GM12875 (cell line): ENCODE measurements at regions not wholly inside any gene's neighbourhood (a gene's known extent, or its start where the extent isn't known, plus 50 kb on each side); places are given as distances from the start of the nearest gene placed in this dataset.

Experiments used
- H3K4me3 ChIP-seq: one replicate; pipeline ENCODE4 v1.5.1; 2011; ENCODE audit warnings: low read depth, low read length, control low read depth
- TF ChIP-seq, protein P1 (sequence below): IDR thresholded peaks from 2 replicates; pipeline ENCODE4 v1.5.1; 2011; ENCODE audit warnings: low read depth, mild to moderate bottlenecking, control low read depth, inconsistent platforms, low read length, moderate library complexity, borderline replicate concordance; ENCODE audit not compliant: insufficient read depth

DNA sequence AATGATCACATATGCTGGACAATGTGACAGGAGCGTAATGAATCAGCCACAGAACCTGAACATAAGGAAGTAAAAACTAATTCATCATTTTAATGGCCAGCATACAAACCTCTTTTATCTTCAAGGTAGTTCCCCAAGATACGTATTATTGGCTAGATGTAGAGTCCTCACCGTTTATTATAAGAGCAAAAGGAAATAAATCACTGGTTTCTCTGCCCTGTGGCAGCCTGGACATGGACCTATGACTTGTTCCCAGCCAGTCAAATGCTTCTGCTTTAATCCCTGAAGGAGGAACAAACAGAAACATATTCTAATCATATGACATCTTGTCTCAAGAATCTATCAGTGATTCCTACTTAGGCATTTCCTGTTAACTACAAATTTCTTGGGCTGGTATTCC is 86.8 kb upstream of the FAM241A start:
- H3K4me3 ChIP-seq, result no peak overlapping the region
- TF ChIP-seq, protein P1, sequence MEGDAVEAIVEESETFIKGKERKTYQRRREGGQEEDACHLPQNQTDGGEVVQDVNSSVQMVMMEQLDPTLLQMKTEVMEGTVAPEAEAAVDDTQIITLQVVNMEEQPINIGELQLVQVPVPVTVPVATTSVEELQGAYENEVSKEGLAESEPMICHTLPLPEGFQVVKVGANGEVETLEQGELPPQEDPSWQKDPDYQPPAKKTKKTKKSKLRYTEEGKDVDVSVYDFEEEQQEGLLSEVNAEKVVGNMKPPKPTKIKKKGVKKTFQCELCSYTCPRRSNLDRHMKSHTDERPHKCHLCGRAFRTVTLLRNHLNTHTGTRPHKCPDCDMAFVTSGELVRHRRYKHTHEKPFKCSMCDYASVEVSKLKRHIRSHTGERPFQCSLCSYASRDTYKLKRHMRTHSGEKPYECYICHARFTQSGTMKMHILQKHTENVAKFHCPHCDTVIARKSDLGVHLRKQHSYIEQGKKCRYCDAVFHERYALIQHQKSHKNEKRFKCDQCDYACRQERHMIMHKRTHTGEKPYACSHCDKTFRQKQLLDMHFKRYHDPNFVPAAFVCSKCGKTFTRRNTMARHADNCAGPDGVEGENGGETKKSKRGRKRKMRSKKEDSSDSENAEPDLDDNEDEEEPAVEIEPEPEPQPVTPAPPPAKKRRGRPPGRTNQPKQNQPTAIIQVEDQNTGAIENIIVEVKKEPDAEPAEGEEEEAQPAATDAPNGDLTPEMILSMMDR, result no peak

DNA sequence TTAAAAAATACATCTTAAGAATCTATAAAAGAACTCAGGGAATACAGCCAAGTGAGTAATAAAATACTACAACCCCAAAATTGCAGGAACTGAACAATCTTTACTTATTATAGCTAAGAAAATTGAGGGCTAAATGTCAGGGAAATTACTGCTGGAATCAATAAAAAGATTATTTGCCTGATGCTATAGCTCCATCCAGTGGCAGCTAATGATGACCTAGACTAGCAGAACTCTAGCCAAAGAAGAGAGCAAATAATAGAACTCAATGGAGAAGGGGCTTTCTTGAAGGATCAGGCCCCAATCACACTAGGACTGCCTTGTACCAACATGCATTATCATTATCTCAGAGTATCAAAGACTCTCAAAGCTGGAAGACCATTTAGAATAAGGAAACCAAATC is 85.0 kb upstream of the FAM241A start:
- TF ChIP-seq, protein P1, result peak; percentile 35; the same call in 1 of the 2 replicates
- no peak overlapping the region for H3K4me3 ChIP-seq

DNA sequence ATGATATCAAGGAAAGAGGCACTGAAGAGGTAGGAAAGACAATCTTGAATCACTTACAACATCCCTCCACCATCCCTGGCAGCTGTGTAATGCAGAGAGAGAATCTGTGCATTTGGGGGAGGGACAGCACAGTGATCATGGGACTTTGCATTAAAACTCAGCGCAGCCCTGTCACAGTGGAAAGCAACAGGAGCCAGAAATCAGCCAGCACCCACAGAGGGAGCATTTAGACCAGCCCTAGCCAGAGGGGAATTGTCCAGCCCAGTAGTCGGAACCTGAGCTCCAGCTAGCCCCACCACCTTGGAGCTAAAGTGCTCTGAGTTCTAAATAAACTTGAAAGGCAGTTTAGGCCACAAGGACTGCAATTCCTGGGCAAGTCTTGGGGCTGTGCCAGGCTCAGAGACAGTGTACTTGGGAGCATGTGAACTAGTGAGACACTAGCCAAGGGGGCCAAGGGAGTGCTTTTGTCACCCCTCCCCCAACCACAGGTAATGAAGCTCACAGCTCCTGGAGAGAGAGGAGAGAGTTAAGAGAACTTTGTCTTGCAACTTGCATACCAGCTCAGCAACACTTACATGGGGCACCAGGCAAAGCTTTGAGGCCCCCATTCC is 83.9 kb upstream of the FAM241A start:
- TF ChIP-seq, protein P1, result no peak
- H3K4me3 ChIP-seq, result no peak overlapping the region

DNA sequence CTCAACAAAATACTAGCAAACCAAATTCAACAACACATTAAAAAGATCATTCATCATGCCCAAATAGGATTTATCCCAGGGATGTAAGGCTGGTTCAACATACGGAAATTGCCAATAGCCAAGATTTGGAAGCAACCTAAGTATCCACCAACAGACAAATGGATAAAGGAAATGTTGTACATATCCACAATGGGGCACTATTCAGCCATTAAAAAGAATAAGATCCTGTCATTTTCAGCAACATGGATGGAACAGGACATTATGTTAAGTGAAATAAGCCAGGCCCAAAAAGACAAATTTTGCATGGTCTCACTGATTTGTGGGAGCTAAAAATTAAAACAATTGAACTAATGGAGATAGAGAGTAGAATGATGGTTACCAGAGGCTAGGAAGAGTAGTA is 82.0 kb upstream of the FAM241A start:
- no peak overlapping the region for H3K4me3 ChIP-seq
- TF ChIP-seq, protein P1, result no peak

DNA sequence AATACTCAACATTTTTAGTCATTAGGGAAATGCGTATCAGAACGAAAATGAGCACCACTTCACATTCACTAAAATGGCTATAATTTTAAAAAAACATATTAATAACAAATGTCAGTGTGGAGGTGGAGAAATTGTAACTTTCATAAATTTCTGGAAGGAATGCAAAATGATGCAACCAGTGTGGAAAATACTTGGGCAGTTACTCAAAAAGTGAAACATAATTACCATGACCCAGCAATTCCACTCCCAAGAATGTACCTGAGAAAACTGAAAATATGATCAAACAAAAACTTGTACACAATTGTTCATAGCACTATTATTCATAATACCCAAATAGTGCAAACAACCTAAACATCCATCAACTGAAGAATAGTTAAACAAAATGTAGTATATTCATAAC is 76.1 kb upstream of the FAM241A start:
- no peak overlapping the region for H3K4me3 ChIP-seq
- TF ChIP-seq, protein P1, result no peak

DNA sequence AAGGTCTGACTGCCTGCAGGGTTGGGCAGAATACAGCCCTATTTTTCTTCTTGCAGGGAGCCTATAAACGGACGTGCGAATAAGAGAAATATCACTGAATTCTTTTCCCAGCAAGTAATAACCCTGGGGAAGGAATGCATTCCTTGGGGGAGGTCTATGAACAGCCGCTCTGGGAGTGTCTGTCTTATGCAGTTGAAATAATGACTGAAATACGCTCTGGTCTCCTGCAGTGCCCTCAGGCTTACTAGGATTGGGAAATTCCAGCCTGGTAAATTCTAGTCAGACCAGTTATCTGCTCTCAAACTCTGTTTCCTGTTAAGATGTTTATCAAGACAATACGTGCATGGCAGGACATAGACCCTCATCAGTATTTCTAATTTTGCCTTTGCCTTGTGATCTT is 72.1 kb upstream of the FAM241A start:
- TF ChIP-seq, protein P1, result no peak
- no peak overlapping the region for H3K4me3 ChIP-seq

DNA sequence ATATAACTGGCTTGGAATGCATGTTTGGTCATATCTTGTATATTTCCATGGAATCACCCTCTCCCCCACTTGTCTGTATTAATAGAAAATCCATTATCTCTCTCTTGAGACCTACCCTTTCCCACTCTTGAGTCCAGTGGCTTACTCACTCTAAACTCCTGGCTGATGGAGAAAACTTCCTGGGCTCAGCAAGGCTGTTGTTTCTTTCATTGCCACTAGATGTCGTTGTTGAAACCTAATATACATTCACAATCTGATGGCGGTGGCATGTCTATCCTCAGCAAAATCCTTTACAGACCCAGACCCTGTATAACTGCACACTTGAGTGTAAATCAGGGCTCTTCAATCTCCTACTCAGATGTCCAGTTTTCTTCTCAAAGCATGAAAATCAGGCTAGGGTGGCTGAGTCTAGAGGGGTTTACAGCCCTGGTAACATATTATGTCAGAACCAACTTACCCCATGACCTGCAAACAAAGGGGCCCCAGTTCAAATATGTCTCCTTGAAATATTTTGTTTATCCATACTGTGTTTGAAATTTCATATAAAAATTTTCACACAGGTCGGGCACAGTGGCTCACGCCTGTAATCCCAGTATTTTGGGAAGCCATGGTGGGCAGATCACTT is 70.0 kb upstream of the FAM241A start:
- TF ChIP-seq, protein P1, result peak; percentile 79
- H3K4me3 ChIP-seq, result no peak overlapping the region
